ENCODE measurements at regions not wholly inside any gene's neighbourhood (a gene's known extent, or its start where the extent isn't known, plus 50 kb on each side); places are given as distances from the start of the nearest gene placed in this dataset.
"Not testable (repeated sequence)": the region's sequence is repeated elsewhere in the genome, so short reads cannot be mapped to it uniquely, and the experiment has no call there.

DNA sequence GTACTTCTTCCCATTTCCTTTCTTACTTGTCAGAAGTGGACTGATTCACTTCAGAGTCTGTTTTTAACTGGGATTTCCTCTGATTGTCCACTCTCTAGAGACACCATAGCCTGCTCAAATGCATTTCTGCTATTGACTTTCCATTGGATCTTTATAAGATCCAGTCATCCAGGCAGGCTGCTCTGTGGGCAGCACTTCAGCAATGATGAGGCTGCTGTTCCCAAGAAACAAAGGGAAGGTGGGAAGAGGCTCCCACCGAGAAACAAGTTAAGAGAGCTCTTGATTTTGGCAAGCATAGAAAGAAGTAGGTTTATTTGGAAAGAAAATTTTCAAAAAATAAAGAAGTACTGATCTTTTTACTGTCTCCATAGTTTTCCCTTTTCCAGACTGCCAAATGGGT is 125.8 kb upstream of the STARD13 start:
- DNase-seq (ENCODE audit: low read depth in 3 of 3), result no peak

DNA sequence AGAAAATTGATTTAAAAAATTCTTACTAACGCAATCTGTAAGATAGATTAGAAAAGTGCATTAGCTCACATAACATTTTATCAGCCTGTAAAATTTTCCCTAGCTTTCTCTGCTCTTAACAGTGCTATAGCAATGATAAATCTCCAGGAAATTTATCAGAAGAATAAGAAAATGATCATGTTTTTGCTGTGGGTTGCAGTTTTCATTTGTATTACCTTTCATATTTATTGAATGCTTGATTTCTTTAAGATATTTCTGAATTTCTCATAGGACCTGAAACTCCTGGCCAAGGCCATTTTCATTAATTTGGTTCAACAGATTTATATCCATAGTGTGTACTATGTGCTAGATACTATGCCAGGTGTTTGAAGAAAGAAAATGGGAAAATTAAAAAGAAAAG is 130.3 kb upstream of the STARD13 start:
- DNase-seq (ENCODE audit: low read depth in 3 of 3), result no peak

DNA sequence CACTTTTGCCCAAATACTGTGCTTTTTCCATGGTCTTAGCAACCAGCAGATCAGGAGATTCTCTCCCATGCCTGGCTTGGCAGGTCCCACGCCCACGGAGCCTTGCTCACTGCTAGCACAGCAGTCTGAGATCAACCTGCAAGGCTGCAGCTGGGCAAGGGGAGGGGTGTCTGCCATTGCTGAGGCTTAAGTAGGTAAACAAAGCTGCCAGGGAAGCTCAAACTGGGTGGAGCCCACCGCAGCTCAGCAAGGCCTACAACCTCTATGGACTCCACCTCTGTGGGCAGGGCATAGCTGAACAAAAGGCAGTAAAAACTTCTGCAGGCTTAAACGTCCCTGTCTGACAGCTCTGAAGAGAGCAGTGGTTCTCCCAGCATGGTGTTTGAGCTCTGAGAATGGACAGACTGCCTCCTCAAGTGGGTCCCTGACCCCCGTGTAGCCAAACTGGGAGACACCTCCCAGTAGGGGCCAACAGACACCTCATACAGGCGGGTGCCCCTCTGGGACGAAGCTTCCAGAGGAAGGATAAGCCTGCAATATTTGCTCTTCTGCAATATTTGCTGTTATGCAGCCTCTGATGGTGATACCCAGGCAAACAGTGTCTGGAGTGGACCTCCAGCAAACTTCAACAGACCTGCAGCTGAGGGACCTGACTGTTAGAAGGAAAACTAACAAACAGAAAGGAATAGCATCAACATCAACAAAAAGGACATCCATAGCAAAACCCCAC is 132.8 kb upstream of the STARD13 start:
- DNase-seq (ENCODE audit: low read depth in 3 of 3), result not testable (repeated sequence)

DNA sequence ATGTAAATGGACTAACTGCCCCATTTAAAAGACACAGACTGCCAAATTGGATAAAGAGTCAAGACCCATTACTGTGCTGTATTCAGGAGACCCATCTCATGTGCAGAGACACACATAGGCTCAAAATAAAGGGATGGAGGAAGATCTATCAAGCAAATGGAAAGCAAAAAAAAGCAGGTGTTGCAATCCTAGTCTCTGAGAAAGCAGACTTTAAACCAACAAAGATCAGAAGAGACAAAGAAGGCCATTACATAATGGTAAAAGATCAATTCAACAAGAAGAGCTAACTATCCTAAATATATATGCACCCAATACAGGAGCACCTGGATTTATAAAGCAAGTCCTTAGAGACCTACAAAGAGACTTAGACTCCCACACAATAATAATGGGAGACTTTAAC is 134.6 kb upstream of the STARD13 start:
- not testable (repeated sequence) for DNase-seq (ENCODE audit: low read depth in 3 of 3)

DNA sequence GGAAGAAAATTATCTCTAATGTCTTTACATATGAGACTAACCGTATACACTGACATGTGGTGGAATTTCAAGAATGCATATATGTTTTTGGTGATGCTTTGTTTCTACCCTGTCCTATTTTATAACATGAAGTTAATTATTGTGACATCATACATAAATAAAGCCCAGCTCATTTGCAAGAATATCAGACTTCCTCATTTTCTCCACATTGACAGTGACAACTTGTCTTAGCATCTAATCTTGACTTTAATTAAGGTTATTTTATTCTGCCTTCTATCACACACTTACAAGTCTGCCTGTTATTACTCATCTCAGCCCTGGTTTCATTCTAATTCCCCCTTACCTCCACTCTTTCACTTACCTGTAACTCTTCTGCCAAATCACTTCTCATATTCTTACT is 140.6 kb upstream of the STARD13 start:
- no peak for DNase-seq (ENCODE audit: low read depth in 3 of 3)

DNA sequence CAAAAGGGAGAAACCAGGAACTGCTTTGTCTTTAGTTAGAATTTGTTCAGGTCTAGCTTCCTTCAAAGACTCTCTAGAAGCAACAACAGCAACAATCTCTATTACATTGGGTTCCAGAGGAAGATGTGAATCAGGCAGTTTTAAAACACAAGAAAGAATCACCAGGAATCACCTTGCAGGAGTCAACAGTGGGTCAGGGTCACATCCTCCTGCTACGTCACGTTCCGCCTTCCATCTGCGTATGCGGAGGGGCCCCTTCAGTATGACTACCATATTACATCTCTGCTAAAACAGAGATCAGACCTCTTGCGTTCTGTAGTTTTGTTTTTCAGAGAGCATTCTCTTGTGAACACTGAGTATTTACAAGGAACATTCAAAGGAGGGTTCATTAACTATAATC is 147.8 kb upstream of the STARD13 start:
- no peak for DNase-seq (ENCODE audit: low read depth in 3 of 3)

DNA sequence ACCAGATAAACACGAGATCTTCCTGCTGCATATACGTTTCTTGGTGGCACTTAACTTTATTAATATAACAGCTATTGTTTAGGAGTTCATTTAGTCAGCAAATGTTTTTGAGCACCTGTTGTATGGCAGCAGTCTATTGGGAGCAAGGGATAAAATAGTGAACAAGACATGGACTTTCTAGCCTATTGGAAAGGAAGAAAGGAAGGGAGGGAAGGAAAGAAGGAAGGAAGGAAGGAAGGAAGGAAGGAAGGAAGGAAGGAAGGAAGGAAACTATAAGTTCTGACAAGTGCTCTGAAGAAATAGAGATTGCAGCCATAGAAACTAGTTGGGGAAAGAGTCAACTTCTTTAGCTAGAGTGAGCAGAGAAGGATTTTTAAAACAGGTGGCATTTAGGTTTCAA is 149.1 kb upstream of the STARD13 start:
- DNase-seq (ENCODE audit: low read depth in 3 of 3), result no peak

DNA sequence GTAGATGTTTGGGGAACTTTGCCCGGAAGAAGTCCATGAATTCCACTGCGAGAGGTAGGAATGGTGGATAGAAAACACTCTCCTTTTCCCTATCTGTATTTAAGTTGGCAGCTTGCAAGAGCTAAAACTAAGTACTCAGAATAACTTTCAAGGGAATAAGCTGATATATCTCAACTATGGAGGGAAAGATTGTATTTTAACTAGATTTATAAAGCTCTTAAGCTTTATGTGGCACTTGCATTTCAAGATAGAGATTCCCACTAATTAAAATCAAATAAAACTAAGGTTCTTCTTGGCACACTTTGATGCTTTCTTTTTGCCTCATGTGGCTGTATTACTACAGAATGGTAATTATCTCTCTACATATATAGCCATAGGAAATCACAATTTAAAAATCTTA is 149.7 kb upstream of the STARD13 start:
- DNase-seq (ENCODE audit: low read depth in 3 of 3), result no peak

DNA sequence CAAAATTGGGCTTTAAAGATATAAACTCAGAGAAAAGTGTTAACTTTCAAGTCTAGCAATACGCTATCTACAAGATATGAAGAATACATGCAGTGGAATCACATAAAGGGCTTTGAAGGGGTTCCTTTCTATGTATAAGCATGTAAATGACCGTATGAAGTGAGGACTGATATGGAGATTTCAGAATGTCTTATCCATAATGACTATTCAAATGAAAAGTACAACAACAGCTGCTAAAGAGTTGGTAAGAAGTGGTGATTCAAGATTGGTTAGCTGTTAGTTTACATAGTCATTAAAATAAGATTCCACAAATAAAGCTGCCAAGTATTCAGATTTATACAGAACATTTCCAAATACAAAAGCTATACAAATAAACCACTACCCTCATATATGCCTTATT is 153.4 kb upstream of the STARD13 start:
- DNase-seq (ENCODE audit: low read depth in 3 of 3), result no peak

DNA sequence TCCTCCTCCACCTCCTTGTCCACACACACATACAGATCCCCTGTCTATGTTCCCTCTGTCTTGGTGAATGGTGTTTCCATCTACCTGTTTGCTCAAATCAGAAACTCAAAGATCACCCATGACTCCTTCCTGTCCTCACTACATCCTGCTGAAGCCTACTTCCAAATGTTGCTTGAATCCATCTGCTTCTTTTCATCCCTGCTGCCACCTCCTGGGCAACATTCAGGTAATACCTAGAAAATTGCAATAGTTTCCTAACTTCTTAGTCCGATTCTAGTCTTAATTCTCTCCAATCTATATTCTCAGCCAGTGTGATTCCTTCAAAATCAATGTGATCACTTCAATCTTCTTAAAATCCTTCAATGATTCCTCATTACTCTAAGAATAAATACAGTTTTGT is 155.5 kb upstream of the STARD13 start:
- DNase-seq (ENCODE audit: low read depth in 3 of 3), result no peak

DNA sequence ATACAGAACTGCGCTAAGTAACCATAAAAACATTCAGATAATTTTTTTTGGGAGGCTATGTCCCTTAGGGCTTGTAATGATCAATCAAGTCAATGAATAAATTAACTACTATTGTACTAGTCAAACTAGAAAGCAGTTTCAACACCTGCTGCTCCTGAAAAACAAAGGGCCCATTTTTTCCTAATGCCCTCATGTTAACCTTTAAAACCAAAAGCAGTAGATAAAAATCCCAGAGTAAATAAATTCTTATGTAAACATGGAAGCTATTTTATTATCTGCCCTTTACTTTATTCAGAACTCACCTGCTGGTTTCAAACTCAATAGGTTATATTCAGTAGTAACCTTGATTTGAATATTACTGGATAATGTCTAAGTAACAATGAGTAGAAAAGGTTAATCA is 159.5 kb upstream of the STARD13 start:
- no peak for DNase-seq (ENCODE audit: low read depth in 3 of 3)

DNA sequence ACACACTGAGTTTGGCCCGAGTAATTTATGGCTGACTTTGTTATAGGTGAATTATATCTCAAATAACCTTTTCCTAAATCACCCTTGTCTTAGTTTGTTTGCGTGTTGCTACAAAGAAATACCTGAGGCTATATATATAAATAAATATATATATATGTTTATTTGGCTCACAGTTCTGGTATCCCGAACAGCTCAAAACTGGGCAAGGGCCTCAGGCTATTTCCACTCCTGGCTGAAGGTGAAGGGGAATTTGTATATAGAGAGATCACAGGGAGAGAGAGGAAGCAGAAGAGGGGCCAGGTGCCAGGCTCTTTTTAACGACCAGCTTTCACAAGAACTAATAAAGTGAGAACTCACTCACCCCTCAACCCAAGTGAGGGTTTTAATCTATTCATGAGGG is 159.9 kb upstream of the STARD13 start:
- DNase-seq (ENCODE audit: low read depth in 3 of 3), result no peak

DNA sequence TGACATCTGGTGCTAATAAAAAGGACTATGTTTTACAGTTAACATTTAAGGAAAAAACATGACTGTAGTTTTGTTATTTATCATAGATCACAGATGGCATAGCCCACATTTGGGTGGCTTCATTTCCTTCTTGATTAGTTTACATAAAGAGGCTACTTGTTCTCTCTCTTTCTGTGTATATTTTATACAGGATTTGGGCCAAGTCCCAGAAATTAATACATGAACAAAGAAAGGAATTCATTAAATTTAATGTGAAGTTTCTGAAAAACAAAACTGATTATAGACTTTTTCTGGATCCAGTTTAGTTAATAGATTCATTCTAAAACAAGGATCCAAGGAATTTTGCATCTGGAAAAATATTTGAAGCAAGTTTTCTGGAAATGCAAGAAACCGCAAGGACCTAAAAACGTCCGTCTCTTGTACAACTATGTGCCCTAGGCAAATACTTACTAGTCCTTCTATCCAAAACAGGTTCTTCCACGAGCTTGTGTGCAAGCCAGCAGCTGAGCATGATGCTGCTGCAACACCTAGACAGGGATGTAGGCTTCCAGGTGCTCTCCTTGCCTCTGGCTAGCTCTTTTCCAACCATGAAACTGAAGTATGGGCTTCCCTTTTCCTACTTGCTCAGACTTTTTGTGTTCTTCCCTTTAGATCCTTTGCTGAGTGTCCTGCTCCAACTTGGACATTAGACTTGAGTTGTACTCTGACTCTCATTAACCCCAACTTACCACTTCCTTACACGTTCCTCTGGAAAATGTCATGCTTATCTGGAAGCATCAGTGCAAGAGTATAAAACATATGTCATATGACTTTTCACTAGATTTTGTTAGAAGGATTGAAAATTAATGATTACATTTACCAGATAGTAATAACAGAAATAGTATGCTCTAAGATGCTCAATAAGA is 161.5 kb upstream of the STARD13 start:
- no peak for DNase-seq (ENCODE audit: low read depth in 3 of 3)

DNA sequence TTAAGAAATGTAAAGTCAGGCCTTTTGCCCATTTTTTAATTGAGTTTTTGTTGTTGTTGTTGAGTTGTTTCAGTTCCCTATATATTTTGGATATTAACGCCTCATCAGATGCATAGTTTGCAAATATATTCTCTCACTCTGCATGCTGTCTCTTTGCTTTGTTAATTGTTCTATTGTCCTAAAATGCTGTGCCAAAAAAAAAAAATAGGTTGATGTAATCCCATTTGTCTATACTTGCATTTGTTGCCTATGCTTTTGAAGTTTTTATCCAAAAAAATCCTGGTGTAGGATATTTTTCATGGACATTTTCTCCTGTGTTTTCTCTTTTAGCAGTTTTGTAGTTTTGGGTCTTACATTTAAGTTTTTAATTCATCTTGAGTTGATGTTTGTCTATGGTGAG is 163.3 kb upstream of the STARD13 start:
- DNase-seq (ENCODE audit: low read depth in 3 of 3), result no peak

DNA sequence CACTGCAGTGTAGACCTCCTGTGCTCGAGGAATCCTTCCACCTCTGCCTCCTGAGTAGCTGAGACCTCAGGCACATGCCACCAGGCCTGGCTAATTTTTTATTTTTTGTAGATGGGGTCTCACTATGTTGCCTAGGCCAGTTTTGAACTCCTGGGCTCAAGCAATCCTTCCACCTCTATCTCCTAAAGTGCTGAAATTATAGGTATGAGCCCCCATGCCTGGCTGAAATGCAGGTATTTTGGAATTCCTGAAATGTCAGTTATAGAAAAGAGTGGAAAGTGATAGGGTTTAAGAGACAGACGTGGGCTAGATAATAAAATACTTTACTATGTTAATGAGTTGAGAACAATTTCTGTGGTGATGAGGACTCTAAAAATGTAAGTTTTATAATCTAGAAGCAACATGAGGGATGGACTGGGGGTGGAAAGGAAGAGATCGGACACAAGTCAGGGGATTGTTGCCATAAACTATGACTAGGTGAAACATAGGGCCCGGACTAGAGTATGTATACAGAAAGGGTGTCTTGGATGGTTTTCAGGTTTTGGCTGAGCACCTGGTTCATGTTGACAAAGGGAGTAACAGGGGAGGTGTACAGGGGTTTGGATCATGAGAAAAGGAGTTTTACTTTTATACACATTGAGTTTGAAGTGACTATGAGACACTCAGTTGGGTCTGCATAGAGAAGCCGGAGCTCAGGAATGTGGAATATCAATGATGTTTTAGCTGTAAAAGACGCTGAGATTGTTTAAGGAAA is 165.6 kb upstream of the STARD13 start:
- DNase-seq (ENCODE audit: low read depth in 3 of 3), result no peak

DNA sequence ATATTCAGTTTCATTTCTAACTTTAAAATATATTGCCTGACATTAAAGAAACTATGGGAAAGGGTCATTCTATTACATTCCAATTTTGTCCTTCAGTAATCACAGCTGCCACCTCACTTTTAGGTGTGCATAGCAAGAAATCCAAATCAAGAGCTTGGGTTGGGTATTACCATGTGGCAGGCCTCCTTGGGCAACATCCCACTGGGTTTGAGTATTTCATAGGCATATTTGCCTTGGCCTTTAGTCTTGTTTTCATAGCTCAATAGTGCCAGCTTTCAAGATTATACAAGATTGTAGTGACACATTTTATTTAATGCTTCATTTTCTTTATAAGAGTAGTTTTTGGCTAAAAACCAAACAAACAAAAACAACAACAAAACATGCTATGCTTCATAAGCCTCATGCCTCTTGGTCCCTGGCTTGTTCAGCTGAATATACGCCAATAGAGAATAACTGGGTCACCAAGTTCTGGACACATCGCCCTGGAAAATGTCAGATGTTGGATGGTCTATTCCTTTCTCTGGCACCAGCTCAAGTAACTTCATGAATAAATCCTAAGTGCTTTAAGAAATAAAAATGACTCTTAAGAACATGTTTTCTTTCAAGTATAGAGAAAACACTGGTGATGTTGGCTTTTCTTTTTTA is 167.4 kb upstream of the STARD13 start:
- DNase-seq (ENCODE audit: low read depth in 3 of 3), result no peak

DNA sequence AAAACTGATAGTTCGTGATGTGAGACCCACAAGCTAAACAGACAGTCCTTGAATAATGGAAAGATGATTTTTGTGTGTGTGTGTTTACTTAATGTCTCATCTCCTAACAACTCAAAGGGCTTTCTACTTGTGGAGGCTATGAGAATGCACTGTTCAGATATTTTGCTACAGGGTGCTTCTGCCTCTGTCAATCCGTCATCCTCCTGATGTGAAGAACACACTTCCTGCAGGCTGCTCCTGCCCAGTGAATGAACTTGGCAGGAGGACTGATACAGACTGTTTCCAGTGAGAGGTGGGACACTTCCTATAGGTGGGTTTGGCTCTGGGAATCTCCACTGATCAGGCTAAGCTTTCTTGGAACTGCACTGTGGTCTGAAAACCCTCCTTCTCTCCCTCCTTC is 168.4 kb upstream of the STARD13 start:
- DNase-seq (ENCODE audit: low read depth in 3 of 3), result no peak

DNA sequence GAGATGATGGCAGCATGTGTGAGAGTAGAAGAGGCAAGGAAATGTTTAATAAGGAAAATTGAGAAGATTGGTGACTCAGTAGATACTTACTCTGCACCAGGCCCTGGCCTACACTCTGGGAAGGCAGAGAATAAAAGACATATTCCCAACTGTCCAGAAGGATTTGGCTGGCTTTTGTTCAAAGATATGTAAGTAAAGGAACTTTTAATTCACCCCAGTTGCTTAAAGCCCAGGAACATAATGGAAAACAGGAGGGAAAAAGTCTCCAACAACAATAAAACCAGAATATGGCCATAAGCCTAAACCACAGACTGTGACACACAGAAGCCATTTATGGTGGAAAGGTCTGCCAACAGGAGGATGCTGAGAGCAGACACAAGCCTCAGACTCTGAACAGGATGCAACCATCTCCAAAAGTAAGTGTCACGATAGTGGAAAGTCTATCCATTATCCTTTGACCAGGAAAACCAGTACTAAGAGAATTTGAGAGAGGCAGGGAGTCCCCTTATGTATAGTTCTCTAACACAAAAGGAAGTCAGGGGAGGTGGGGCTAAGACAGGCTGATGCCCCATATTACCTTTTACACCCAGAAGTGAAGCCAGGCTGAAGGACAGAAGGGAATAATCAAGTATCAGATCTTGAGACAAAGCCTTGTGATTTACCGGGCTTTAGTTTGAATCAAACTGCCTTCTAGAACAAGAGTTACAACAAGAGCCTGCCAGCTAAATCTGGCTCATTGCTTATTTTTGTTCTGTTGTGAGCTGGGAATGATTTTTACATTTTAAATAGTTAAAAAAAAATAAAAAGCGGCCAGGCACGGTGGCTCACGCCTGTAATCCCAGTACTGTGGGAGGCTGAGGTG is 169.5 kb upstream of the STARD13 start:
- no peak for DNase-seq (ENCODE audit: low read depth in 3 of 3)

DNA sequence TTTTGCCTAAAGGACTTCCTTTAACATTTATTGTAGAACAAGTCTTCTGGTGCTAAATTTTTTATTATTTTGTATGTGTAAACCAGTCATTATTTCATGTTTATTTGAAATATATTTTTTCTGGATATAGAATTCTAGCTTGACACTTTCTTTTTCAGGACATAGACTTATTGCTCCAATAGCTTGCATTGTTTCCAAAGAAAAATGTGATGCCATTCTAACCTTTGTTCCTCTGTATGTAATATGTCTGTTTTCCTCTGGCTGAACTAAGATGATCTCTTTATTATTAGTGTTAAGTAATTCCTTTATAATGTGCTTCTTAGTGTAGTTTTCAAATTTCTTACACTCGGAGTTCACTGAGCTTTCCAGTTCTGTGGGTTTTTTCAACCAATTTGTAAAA is 174.1 kb upstream of the STARD13 start:
- no peak for DNase-seq (ENCODE audit: low read depth in 3 of 3)

DNA sequence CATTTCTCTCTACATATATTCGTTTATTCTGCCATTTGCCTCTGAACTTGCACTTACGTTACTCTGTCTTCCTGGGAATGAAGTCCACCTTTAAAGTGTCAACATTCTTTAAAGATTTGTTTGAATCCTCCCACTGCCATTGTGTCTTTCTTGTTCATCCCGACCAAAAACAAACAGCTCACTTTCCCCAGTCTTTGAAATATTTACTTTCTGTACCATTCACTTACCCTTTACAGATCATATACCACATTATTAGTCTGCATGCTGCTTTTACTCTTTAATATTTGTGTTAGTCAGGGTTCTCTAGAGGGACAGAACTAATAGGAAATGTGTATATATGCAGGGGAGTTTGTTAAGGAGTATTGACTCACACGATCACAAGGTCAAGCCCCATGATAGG is 176.6 kb upstream of the STARD13 start:
- no peak for DNase-seq (ENCODE audit: low read depth in 3 of 3)

DNA sequence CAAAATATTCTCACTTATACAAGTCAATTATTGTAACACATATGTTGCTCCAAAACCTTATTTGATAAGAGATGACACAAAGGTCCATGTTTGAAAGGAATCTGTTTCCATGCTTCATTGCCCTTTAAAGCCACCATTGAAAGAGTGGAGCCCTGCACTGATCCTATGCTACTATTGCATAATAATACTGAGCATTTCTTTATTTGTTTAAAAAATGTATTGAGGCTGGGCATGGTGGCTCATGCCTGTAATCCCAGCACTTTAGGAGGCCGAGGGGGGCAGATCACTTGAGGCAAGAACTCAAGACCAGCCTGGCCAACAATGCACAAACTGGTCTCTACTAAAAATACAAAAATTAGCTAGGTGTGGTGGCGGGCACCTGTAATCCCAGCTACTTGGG is 178.8 kb upstream of the STARD13 start:
- DNase-seq (ENCODE audit: low read depth in 3 of 3), result no peak

All from stimulated activated CD4-positive, alpha-beta T cell treated with anti-CD3 and anti-CD28 coated beads, TNF-alpha, amount 100 ng/mL, for 24 hours (primary cell).